ENCODE measurements at regions not wholly inside any gene's neighbourhood (a gene's known extent, or its start where the extent isn't known, plus 50 kb on each side); places are given as distances from the start of the nearest gene placed in this dataset.

DNA sequence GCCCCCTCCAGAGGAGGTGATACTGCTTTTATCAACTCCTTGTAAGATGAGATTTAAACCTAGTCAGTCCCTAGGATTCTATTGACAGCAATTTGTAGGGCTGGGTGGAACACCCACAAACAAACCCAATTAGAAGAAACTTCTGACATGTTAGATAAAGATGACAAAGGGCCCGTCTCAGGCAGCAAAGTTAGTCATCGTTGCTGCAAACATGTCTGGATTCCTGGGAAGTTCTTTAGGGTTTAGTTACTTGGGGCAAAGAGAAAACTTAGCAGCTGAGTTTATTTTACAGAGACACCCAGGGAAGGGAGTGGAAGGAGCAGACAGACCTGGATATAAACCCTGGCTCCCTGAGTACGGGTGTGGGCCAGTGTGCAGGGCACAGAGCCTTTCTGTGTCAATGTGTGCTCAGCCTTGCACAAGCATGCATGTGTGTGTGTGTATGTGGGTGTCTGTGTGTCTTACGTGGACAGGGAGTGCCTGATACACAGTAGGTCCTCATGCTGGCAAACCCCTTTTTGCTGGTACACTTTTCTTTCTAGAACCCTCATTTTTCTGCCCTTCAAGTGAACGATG is 130.0 kb upstream of the STX18 start:
- H3K27ac ChIP-seq (ENCODE audit: low read depth, low read length, poor library complexity, severe bottlenecking), result no peak overlapping the region
- H3K4me1 ChIP-seq (ENCODE audit: insufficient read depth, low read length, poor library complexity, severe bottlenecking), result peaks cover 8% of the 10 kb centered on the region
- H3K9me3 ChIP-seq (ENCODE audit: low read depth, low read length, poor library complexity, severe bottlenecking), result no peaks in the 10 kb centered on the region
- TF ChIP-seq, protein P1, sequence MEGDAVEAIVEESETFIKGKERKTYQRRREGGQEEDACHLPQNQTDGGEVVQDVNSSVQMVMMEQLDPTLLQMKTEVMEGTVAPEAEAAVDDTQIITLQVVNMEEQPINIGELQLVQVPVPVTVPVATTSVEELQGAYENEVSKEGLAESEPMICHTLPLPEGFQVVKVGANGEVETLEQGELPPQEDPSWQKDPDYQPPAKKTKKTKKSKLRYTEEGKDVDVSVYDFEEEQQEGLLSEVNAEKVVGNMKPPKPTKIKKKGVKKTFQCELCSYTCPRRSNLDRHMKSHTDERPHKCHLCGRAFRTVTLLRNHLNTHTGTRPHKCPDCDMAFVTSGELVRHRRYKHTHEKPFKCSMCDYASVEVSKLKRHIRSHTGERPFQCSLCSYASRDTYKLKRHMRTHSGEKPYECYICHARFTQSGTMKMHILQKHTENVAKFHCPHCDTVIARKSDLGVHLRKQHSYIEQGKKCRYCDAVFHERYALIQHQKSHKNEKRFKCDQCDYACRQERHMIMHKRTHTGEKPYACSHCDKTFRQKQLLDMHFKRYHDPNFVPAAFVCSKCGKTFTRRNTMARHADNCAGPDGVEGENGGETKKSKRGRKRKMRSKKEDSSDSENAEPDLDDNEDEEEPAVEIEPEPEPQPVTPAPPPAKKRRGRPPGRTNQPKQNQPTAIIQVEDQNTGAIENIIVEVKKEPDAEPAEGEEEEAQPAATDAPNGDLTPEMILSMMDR (conservative IDR thresholded peaks at IDR 0.05; ENCODE audit: low read depth, low read length), result no peak
- no peak for TF ChIP-seq EZH2 (IDR thresholded peaks at IDR 0.05; ENCODE audit: borderline replicate concordance, low read depth, low read length, poor library complexity, severe bottlenecking)
- POLR2A ChIA-PET (ENCODE audit: low non-redundant PET), result no interaction called here
- BruUV-seq (replicated peaks), result no TSS peak
- H3K36me3 ChIP-seq (ENCODE audit: insufficient read depth, low read length, poor library complexity, severe bottlenecking), result no peaks in the 10 kb centered on the region
- intact Hi-C loops (cut with micrococcal nuclease; ENCODE audit: unreplicated experiment), result loop anchor here (5.0 to 10.0 kb wide), 2 partner anchors 185 to 187 kb away; partner anchors contain the start of gene MSX1
- no peak overlapping the region for H3K4me3 ChIP-seq (ENCODE audit: low read depth, low read length, poor library complexity, severe bottlenecking)
- CTCF ChIA-PET, result no interaction called here
- no peak for DNase-seq (ENCODE audit: low spot score)
- no peaks in the 10 kb centered on the region for H3K27me3 ChIP-seq (replicated peaks; ENCODE audit: insufficient read depth, low read depth, low read length, poor library complexity)

DNA sequence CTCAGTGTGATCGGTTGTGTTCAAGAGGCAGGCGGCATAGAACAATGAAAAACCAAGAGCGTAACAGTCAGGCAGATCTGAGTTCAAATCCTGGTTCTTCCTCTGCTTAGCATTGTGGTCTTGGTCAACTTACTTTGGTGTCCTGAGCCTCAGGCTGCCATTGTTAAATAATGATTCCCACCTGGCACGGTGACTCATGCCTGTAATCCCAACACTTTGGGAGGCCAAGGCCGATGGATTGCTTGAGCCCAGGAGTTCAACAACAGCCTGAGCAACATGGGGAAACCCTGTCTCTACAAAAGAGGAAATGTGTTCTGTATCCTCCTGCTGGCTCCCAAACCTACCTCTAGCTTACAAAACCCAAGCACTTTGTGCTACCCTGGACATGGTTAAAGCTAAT is 129.0 kb upstream of the STX18 start:
- TF ChIP-seq, protein P1 (conservative IDR thresholded peaks at IDR 0.05; ENCODE audit: low read depth, low read length), result no peak
- TF ChIP-seq EZH2 (IDR thresholded peaks at IDR 0.05; ENCODE audit: borderline replicate concordance, low read depth, low read length, poor library complexity, severe bottlenecking), result no peak
- no TSS peak for BruUV-seq (replicated peaks)
- Histone ChIP-seq H3K4me3 (ENCODE audit: low read depth, low read length, poor library complexity, severe bottlenecking) (no peak overlapping the region), H3K27ac (ENCODE audit: low read depth, low read length, poor library complexity, severe bottlenecking) (no peak overlapping the region), H3K36me3 (ENCODE audit: insufficient read depth, low read length, poor library complexity, severe bottlenecking) (no peaks in the 10 kb centered on the region), H3K4me1 (ENCODE audit: insufficient read depth, low read length, poor library complexity, severe bottlenecking) (peaks cover 10% of the 10 kb centered on the region), H3K9me3 (ENCODE audit: low read depth, low read length, poor library complexity, severe bottlenecking) (no peaks in the 10 kb centered on the region), H3K27me3 (replicated peaks; ENCODE audit: insufficient read depth, low read depth, low read length, poor library complexity) (no peaks in the 10 kb centered on the region)
- no peak for DNase-seq (ENCODE audit: low spot score)
- ChIA-PET CTCF (no interaction called here), POLR2A (ENCODE audit: low non-redundant PET) (no interaction called here)
- intact Hi-C loops (cut with micrococcal nuclease; ENCODE audit: unreplicated experiment), result loop anchor here (5.0 to 10.0 kb wide), 2 partner anchors 186 kb away; partner anchors contain the start of gene MSX1

DNA sequence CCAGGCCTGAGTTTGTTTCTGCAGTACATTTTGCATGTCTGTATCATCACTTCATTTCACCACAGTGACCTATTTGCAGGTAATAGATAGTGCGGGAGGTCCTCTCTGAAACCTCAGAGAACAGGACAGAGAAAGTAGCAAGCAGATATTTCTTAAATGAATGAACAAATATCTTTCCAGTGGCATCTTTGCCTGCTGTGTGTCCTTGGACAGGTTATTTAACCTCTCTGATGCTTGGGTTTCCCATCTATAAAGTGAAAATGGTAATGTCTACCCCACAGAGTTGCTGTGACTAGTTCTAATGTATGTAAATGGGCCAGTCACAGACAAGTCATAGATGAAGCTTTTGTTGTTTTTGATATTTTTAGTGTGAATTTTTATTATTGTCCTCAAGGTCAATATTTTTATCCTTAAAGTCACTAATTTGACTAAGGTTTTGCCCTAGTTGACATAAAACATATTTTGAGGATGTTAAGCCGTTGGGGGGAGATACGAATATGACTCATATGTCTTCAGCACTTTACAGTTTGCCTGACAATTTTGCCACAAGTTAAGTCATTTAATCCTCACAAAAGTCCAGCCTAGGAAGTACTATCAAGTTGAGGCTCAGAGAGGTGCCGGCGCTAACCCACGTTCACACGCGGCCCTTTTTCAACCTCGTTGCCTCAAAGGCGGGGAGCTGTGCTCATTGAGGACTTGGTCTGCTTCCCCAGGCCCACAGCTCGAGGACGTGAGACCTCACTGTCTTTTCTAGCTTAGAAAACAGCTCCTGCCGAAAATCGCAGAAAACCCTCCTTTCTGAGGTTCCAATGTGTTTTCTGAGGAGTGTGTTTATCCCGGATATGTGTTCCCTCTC is 126.7 kb upstream of the STX18 start:
- DNase-seq (ENCODE audit: low spot score), result no peak
- CTCF ChIA-PET, result no interaction called here
- BruUV-seq (replicated peaks), result no TSS peak
- Histone ChIP-seq H3K4me1 (ENCODE audit: insufficient read depth, low read length, poor library complexity, severe bottlenecking) (peaks cover 10% of the 10 kb centered on the region), H3K27ac (ENCODE audit: low read depth, low read length, poor library complexity, severe bottlenecking) (no peak overlapping the region), H3K36me3 (ENCODE audit: insufficient read depth, low read length, poor library complexity, severe bottlenecking) (no peaks in the 10 kb centered on the region), H3K9me3 (ENCODE audit: low read depth, low read length, poor library complexity, severe bottlenecking) (no peaks in the 10 kb centered on the region), H3K4me3 (ENCODE audit: low read depth, low read length, poor library complexity, severe bottlenecking) (no peak overlapping the region), H3K27me3 (replicated peaks; ENCODE audit: insufficient read depth, low read depth, low read length, poor library complexity) (no peaks in the 10 kb centered on the region)
- intact Hi-C loops (cut with micrococcal nuclease; ENCODE audit: unreplicated experiment), result no loop called here
- no peak for TF ChIP-seq EZH2 (IDR thresholded peaks at IDR 0.05; ENCODE audit: borderline replicate concordance, low read depth, low read length, poor library complexity, severe bottlenecking)
- TF ChIP-seq, protein P1 (conservative IDR thresholded peaks at IDR 0.05; ENCODE audit: low read depth, low read length), result no peak
- POLR2A ChIA-PET (ENCODE audit: low non-redundant PET), result no interaction called here
